GM12892 (cell line): ENCODE measurements at regions not wholly inside any gene's neighbourhood (a gene's known extent, or its start where the extent isn't known, plus 50 kb on each side); places are given as distances from the start of the nearest gene placed in this dataset.
"Not testable (repeated sequence)": the region's sequence is repeated elsewhere in the genome, so short reads cannot be mapped to it uniquely, and the experiment has no call there.

ENCODE experiments used
- DNase-seq: peaks from one replicate; pipeline ENCODE4 v3.0.0; 2011; ENCODE audit not compliant: insufficient read length
- FAIRE-seq: peaks from 2 replicates; lab custom pipeline; 2011; peaks lifted over from hg19 to GRCh38; lab: Jason Lieb, UNC

DNA sequence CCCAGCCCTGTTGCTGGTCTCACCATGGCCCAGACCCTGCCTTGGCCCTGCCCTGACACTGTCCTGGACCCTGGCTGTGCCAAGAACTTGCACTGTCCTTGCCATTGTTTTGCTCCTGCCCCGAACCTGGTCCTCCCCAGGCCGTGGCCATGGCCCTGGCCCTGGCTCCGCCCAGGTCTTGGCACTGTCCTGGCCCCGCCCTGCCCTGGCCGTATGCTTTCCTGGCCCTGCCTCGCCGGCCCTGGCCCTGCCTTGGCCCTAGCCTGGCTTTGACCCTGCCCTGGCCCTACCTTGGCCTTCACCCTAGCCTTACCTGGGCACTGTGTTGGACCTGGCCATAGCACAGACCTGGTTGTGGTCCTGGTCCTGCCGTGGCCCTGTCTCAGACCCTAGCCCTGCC lies 1558.9 kb downstream of the RPIA start:
- FAIRE-seq, DNase-seq: not testable (repeated sequence)

DNA sequence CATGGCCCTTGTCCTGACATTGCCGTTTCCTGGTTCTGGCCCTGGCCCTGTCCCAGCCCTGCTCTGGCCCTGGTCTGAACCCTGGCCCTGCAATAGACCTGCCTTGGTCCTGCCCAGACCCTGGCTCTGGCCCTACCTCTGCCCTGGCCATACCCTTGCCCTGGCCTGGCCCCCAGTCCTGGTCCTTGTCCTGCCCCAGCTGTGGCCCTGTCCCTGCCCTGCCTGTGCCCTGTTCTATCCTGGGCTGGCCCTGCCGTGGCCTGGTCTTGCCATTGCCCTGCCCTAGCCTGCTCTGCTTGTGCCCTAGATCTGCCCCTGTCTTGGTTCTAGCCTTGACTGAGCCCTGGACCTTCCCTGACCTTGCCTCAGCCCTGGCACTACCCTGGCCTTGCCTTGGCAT lies 1560.1 kb downstream of the RPIA start:
- FAIRE-seq, DNase-seq: not testable (repeated sequence)

GRCh38 chr2:90253306-90253705 lies 1561.8 kb downstream of the RPIA start:
- FAIRE-seq, DNase-seq: not testable (repeated sequence)

GRCh38 chr2:90266888-90267287 lies 1575.4 kb downstream of the RPIA start:
- not testable (repeated sequence) for FAIRE-seq, DNase-seq

- not testable (repeated sequence) for FAIRE-seq, DNase-seq
Measured at GRCh38 chr2:90287751-90288150, 1596.3 kb downstream of the RPIA start.

DNA sequence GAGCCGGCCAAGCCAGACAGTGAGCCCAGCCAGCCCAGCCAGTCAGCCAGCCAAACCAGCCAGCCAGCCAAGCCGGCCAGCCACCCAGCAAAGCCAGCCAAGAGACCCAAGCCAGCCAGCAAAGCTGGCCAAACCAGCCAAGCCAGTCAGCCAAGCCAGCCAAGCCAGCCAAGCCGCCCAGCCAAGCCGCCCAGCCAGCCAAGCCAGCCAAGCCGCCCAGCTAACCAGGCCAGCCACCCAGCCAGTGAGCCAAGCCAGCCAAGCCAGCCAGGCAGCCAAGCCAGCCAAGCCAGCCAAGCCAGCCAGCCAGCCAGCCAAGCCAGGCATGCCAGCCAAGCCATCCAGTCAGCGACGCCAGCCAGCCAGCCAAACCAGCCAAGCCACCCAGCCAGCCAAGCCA lies 1596.9 kb downstream of the RPIA start:
- not testable (repeated sequence) for FAIRE-seq

DNA sequence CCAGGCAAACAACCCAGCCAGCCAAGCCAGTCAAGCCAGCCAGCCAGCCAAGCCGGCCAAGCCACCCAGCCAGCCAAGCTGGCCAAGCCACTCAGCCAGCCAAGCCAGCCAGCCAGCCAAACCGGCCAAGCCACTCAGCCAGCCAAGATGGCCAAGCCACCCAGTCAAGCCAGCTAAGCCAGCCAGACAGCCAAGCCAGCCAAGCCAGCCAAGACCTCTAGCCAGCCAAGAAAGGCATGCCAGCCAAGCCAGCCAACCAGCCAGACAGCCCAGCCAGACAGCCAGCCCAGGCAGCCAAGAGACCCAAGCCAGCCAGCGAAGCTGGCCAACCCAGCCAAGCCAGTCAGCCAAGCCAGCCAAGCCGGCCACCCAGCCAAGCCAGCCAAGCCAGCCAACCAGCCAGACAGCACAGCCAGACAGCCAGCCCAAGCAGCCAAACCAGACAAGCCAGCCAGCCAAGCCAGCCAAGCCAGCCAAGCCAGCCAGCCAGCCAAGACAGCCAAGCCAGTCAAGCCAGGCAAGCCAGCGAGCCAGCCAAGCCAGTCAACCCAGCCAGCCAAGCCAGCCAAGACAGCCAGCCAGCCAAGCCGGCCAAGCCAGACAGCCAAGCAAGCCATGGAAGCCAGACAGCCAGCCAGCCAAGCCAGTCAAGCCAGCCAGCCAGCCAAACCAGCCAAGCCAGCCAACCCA lies 1598.0 kb downstream of the RPIA start:
- not testable (repeated sequence) for FAIRE-seq, DNase-seq

More for the DNA sequence above, 1596.9 kb downstream of the RPIA start:
- DNase-seq, result not testable (repeated sequence)

DNA sequence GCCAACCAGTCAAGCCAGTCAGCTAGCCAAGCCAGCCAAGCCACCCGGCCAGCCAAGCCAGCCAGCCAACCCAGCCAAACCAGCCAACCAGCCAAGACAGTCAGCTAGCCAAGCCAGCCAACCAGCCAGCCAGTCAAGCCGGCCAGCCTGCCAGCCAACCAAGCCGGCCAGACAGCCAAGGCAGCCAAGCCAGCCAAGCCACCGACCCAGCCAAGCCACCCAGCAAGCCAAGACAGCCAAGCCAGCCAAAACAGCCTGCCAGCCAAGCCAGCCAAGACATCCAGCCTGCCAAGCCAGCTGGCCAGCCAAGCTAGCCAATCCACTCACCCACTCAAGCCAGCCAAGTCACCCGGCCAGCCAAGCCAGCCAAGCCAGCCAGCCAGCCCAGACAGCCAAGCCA lies 1599.2 kb downstream of the RPIA start:
- not testable (repeated sequence) for DNase-seq, FAIRE-seq

- not testable (repeated sequence) for DNase-seq, FAIRE-seq
Measured at GRCh38 chr2:90291168-90291883, 1599.9 kb downstream of the RPIA start.

DNA sequence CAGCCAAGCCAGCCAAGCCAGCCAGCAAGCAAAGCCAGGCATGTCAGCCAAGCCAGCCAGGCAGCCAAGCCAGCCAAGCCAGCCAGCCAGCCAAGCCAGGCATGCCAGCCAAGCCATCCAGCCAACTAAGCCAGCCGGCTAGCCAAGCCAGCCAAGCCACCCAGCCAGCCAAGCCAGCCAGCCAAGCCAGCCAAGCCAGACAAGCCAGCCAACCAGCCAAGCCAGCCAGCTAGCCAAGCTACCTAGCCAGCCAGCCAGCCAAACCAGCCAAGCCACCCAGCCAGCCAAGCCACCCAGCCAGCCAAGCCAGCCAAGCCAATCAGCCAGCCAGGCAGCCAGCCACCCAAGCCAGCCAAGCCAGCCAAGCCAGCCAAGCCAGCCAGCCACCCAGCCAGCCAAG lies 1600.5 kb downstream of the RPIA start:
- FAIRE-seq, DNase-seq: not testable (repeated sequence)

DNA sequence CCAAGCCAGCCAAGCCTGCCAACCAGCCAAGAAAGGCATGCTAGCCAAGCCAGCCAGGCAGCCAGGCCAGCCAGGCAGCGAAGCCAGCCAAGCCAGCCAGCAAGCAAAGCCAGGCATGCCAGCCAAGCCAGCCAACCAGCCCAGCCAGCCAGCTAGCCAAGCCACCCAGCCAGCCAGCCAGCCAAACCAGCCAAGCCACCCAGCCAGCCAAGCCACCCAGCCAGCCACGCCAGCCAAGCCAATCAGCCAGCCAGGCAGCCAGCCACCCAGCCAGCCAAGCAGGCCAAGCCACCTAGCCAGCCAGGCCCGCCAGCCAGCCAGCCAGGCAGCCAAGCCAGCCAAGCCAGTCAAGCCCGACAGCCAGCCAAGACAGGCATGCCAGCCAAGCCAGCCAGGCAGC lies 1601.0 kb downstream of the RPIA start:
- not testable (repeated sequence) for FAIRE-seq, DNase-seq

- FAIRE-seq, result not testable (repeated sequence)
Measured at GRCh38 chr2:90293224-90293623, 1601.8 kb downstream of the RPIA start.

GRCh38 chr2:90293806-90294205 lies 1602.3 kb downstream of the RPIA start:
- not testable (repeated sequence) for DNase-seq

More at GRCh38 chr2:90293224-90293623, 1601.8 kb downstream of the RPIA start:
- not testable (repeated sequence) for DNase-seq

GRCh38 chr2:90295036-90295750 lies 1603.7 kb downstream of the RPIA start:
- not testable (repeated sequence) for FAIRE-seq

More at GRCh38 chr2:90293806-90294205, 1602.3 kb downstream of the RPIA start:
- FAIRE-seq, result not testable (repeated sequence)

DNA sequence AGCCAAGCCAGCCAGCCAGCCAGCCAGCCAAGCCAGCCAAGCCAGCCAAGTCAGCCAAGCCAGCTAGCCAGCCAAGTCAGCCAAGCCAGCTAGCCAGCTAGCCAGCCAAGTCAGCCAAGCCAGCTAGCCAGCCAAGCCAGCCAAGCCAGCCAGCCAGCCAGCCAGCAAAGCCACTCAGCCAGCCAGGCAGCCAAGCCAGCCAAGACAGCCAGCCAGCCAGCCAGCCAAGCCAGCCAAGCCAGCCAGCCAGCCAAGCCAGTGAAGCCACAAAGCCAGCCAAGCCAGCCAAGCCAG lies 1605.0 kb downstream of the RPIA start:
- FAIRE-seq, DNase-seq: not testable (repeated sequence)

More at GRCh38 chr2:90295036-90295750, 1603.7 kb downstream of the RPIA start:
- not testable (repeated sequence) for DNase-seq

DNA sequence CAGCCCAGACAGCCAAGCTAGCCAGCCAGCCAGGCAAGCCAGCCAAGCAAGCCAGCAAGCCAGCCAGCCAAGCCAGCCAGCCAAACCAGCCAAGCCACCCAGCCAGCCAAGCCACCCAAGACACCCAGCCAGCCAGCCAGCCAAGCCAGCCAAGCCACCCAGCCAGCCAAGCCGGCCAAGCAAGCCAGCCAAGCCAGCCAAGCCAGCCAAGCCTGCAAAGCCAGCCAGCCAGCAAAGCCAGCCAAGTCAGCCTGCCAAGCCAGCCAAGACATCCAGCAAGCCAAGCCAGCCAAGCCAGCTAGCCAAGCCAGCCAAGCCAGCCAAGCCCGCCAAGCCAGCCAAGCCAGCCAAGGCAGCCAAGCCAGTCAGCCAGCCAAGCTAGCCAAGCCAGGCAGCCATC lies 1606.2 kb downstream of the RPIA start:
- FAIRE-seq, DNase-seq: not testable (repeated sequence)

GRCh38 chr2:90298126-90298755 lies 1606.8 kb downstream of the RPIA start:
- not testable (repeated sequence) for FAIRE-seq, DNase-seq

- not testable (repeated sequence) for DNase-seq, FAIRE-seq
Measured at GRCh38 chr2:90298983-90299382, 1607.5 kb downstream of the RPIA start.

DNA sequence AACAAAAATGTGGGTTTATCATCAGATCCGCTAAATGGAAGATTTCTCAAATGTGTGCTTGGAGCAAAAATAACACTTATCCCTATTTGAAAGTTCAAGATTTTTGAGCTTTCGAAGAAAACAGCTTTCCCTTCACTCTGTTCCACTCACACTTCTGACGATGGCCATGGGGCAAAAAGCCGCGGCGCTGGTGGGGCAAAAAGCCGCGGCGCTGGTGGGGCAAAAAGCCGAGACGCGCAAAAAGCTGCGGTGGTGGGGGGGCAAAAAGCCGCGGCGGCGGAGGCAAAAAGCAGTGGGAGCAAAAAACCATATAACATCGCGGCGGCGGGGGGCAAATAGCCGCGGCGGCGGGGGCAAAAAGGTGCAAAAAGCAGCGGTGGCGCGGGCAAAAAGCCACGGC lies 1631.5 kb downstream of the RPIA start:
- DNase-seq, FAIRE-seq: not testable (repeated sequence)
